ENCODE measurements at regions not wholly inside any gene's neighbourhood (a gene's known extent, or its start where the extent isn't known, plus 50 kb on each side); places are given as distances from the start of the nearest gene placed in this dataset.

GRCh38 chr4:23741681-23742191 is 148.1 kb downstream of the PPARGC1A start:
- DNase-seq: no peak

GRCh38 chr4:23737571-23737970 is 152.3 kb downstream of the PPARGC1A start:
- DNase-seq: no peak

GRCh38 chr4:23736466-23736865 is 153.4 kb downstream of the PPARGC1A start:
- no peak for DNase-seq

GRCh38 chr4:23734000-23734399 is 155.8 kb downstream of the PPARGC1A start:
- DNase-seq: no peak

GRCh38 chr4:23733476-23733875 is 156.4 kb downstream of the PPARGC1A start:
- no peak for DNase-seq

GRCh38 chr4:23730998-23731397 is 158.8 kb downstream of the PPARGC1A start:
- DNase-seq: no peak

- DNase-seq: no peak
Measured at GRCh38 chr4:23728971-23729370, 160.9 kb downstream of the PPARGC1A start.

- DNase-seq: no peak
Measured at GRCh38 chr4:23728393-23728792, 161.5 kb downstream of the PPARGC1A start.

- DNase-seq: no peak
Measured at GRCh38 chr4:23720556-23720955, 169.3 kb downstream of the PPARGC1A start.

- no peak for DNase-seq
Measured at GRCh38 chr4:23718435-23718834, 171.4 kb downstream of the PPARGC1A start.

GRCh38 chr4:23717528-23718248 is 172.2 kb downstream of the PPARGC1A start:
- DNase-seq: no peak

- no peak for DNase-seq
Measured at GRCh38 chr4:23710298-23710697, 179.5 kb downstream of the PPARGC1A start.

GRCh38 chr4:23707652-23708026 is 182.2 kb downstream of the PPARGC1A start:
- DNase-seq: no peak

- no peak for DNase-seq
Measured at GRCh38 chr4:23706972-23707651, 182.7 kb downstream of the PPARGC1A start.

GRCh38 chr4:23700197-23700596 is 189.7 kb downstream of the PPARGC1A start:
- no peak for DNase-seq

GRCh38 chr4:23697722-23698121 is 192.1 kb downstream of the PPARGC1A start:
- no peak for DNase-seq

- DNase-seq: no peak
Measured at GRCh38 chr4:23697001-23697528, 192.8 kb downstream of the PPARGC1A start.

GRCh38 chr4:23686169-23686897 is 203.5 kb downstream of the PPARGC1A start:
- DNase-seq: no peak

GRCh38 chr4:23685471-23685870 is 204.4 kb downstream of the PPARGC1A start:
- no peak for DNase-seq

GRCh38 chr4:23680671-23681518 is 209.0 kb downstream of the PPARGC1A start:
- no peak for DNase-seq

GRCh38 chr4:23674694-23675093 is 215.2 kb downstream of the PPARGC1A start:
- DNase-seq: no peak

GRCh38 chr4:23667659-23668058 is 222.2 kb downstream of the PPARGC1A start:
- DNase-seq: no peak

Data from stimulated activated naive CD4-positive, alpha-beta T cell (primary cell).